Activated CD4-positive, alpha-beta T cell treated with anti-CD3 and anti-CD28 coated beads, Interleukin-2, amount 10 ng/mL, durations not matched to agents 7 days and 5 days (primary cell): ENCODE measurements at regions not wholly inside any gene's neighbourhood (a gene's known extent, or its start where the extent isn't known, plus 50 kb on each side); places are given as distances from the start of the nearest gene placed in this dataset.

Experiments
- CTCF ChIA-PET: fragments of 350-600 bp; sonication (Branson Sonifier 250); formaldehyde crosslinking; loops from one replicate; lab custom pipeline; 2021; ENCODE audit warnings: antibody characterized with exemption; lab: Charles Lee
- POLR2A ChIA-PET: fragments of 350-600 bp; sonication (Branson Sonifier 250); formaldehyde crosslinking; loops from one replicate; lab custom pipeline; 2021; ENCODE audit warnings: antibody characterized with exemption; lab: Charles Lee
- DNase-seq: peaks from one replicate; pipeline ENCODE4 v3.0.0-alpha.2; 2020
- H3K27ac Mint-ChIP-seq: one replicate; pipeline ENCODE4 v1.8.0; 2021; ENCODE audit warnings: mild to moderate bottlenecking, moderate library complexity, mixed read lengths
- H3K27me3 Mint-ChIP-seq: one replicate; pipeline ENCODE4 v1.8.0; 2021; ENCODE audit warnings: mixed read lengths
- H3K36me3 Mint-ChIP-seq: one replicate; pipeline ENCODE4 v1.8.0; 2021; ENCODE audit warnings: low read depth, mixed read lengths
- H3K4me1 Mint-ChIP-seq: one replicate; pipeline ENCODE4 v1.8.0; 2021; ENCODE audit warnings: mixed read lengths
- H3K4me3 Mint-ChIP-seq: one replicate; pipeline ENCODE4 v1.8.0; 2021; ENCODE audit warnings: mild to moderate bottlenecking, moderate library complexity, mixed read lengths
- H3K9me3 Mint-ChIP-seq: one replicate; pipeline ENCODE4 v1.8.0; 2021; ENCODE audit warnings: mixed read lengths

DNA sequence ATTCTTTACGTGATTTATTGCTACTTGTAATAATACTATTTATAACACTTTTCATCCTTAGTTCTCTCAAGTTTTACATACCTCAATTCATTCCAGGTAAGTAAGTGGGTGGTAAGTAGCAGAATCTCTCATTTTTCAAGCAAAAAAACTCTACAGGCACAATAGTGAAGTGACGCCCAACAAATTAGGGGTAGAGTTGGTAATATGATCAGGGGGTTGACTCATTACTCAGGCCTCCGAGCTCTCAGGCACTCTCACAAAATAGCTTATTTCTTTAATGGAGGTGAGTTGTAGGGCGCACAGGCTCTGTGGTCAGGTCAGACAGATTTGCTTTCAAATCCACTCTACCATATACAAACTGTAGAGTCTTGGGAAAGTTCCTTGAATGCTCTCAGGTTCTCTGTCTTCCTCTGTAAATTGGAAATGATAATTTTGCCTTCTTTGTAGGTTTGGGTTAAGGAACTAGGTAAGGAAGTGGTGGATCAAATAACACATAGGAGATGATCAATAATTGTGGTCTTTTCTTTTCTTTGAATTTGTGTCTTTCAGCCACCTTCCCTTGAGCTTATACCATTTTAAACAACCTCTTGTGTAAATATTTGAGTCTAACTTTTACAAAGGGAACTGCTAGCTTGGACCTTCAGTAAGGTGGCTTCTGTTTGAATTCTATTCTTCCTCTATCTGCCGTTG, 134.9 kb upstream of the LEF1 start:
- H3K36me3 Mint-ChIP-seq = peaks cover 4% of the 10 kb centered on the region
- CTCF ChIA-PET = no interaction called here
- H3K27me3 Mint-ChIP-seq = peaks cover 3% of the 10 kb centered on the region
- POLR2A ChIA-PET = no interaction called here
- no peak overlapping the region for H3K27ac Mint-ChIP-seq
- peaks cover 5% of the 10 kb centered on the region for H3K9me3 Mint-ChIP-seq
- H3K4me1 Mint-ChIP-seq = peaks cover 20% of the 10 kb centered on the region
- no peak for DNase-seq
- no peak overlapping the region for H3K4me3 Mint-ChIP-seq

DNA sequence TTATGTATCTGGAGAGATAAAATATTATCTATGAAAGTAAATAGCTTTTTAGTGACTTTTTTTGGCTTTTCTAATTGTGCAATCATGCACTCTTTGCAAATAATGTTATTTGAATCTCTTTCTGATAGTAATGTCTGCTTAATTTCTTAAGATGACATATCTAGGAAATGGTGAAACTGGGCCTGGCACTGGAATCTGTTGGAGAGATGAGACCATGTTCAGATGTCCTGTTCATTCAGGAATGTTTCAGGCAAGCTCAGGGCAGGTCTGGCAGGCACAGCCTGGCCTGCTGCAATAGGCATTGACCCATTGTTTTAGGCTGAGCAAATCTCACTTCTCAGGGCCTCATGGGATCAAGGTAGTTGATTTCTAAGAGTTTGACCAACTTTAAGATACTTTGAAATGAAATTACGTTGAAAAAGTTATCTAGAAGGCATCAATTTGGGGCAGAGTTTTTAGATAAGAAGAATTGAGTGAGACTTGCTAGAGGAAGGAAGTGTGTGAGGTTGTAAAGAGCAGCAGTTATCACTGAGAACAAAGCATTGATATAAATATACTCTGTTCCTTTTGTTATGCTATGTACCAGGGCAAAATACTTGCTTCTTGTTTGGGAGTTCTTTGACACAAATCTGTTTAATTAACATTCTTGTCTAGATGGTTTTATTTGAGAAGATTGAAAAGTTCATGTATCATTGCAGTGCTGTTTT, 133.0 kb upstream of the LEF1 start:
- H3K4me3 Mint-ChIP-seq = no peak overlapping the region
- H3K36me3 Mint-ChIP-seq = peaks cover 4% of the 10 kb centered on the region
- peaks cover 2% of the 10 kb centered on the region for H3K27me3 Mint-ChIP-seq
- ChIA-PET CTCF (interaction anchor here (0.9 kb wide), 1 partner anchor 41 kb away, joined by 3 read pairs; no protein-coding TSS in a partner anchor), POLR2A (no interaction called here)
- DNase-seq = no peak
- H3K27ac Mint-ChIP-seq = no peak overlapping the region
- peaks cover 12% of the 10 kb centered on the region for H3K4me1 Mint-ChIP-seq
- H3K9me3 Mint-ChIP-seq = peaks cover 5% of the 10 kb centered on the region

GRCh38 chr4:108297605-108298004, 128.9 kb upstream of the LEF1 start:
- no peak overlapping the region for H3K4me3 Mint-ChIP-seq
- peaks cover 8% of the 10 kb centered on the region for H3K4me1 Mint-ChIP-seq
- H3K36me3 Mint-ChIP-seq = peaks cover 4% of the 10 kb centered on the region
- peaks cover 2% of the 10 kb centered on the region for H3K27me3 Mint-ChIP-seq
- H3K9me3 Mint-ChIP-seq = peaks cover 7% of the 10 kb centered on the region
- ChIA-PET CTCF (no interaction called here), POLR2A (no interaction called here)
- no peak for DNase-seq
- H3K27ac Mint-ChIP-seq = no peak overlapping the region

DNA sequence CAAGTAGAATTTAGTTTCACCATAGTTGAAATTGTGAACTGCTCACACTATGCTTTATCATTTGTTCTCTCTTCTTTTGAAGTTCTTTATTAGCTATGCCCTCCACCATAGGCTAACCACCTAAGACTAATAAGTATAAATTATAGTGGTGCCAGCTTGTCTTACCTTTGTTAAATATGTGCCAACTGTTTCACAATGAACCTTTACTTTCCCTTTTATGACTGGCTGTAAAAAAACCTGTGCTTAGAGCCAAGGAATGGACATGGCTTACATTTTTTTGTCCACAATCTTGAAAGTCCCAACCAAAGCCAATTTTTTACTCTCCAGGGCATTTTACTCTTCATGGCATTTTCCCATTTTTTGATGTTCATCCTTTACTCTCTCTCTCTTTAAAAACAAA, 123.5 kb upstream of the LEF1 start:
- Mint-ChIP-seq H3K9me3 (peaks cover 2% of the 10 kb centered on the region), H3K27ac (no peak overlapping the region), H3K4me3 (no peak overlapping the region), H3K4me1 (peaks cover 20% of the 10 kb centered on the region), H3K27me3 (no peaks in the 10 kb centered on the region), H3K36me3 (no peaks in the 10 kb centered on the region)
- ChIA-PET POLR2A (no interaction called here), CTCF (no interaction called here)
- no peak for DNase-seq

DNA sequence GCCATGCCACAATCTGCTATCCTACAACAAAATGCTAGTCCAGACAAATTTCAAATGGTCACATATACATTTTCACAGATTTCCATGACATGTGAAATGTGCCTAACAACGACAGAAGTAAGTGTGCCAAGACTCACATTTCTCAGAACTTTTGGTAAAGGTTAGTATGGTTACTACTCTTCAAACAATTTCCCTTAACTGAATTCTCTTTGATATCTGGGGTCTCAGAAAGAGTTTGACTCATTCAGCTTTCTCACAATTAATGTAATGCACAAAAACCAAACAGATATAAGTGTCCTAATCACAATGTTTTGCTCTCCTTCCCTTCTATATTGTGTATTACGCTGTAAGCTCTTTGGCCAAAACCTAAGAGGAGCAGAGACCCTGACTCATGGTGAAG, 122.4 kb upstream of the LEF1 start:
- Mint-ChIP-seq H3K36me3 (no peaks in the 10 kb centered on the region), H3K4me3 (no peak overlapping the region), H3K27me3 (no peaks in the 10 kb centered on the region), H3K4me1 (peaks cover 20% of the 10 kb centered on the region), H3K27ac (no peak overlapping the region), H3K9me3 (peaks cover 2% of the 10 kb centered on the region)
- CTCF ChIA-PET = interaction anchor here (1.0 kb wide), 1 partner anchor 13 kb away, joined by 4 read pairs; no protein-coding TSS in a partner anchor
- POLR2A ChIA-PET = no interaction called here
- DNase-seq = no peak

DNA sequence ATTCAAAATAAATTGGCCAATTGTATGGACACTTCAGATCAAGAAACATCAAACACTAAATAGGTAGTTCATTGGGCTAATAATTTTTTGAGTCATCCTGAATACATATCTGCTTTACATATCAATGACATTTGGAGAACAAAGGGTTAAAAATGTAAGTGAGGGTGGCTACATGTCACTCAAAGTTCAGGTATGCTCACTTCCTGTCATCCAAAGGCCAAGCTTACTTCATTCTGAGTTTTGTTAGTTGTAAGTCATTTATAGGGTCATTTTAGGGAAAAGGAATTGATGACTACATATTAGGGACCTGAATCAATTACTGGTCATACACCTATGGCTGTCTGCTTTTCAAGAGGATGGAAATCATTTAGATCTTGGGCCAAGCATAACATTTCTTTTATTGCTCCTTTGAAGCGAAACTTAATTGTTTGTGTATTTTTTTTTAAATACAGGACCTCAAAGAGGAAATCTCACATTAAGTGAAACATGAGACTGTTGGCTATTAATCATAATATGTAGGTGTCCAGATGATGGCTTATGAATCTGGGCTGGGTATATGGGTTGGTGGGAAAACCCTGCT, 119.2 kb upstream of the LEF1 start:
- no peak overlapping the region for H3K27ac Mint-ChIP-seq
- peaks cover 22% of the 10 kb centered on the region for H3K4me1 Mint-ChIP-seq
- CTCF ChIA-PET = interaction anchor here (0.6 kb wide), 1 partner anchor 156 kb away, joined by 4 read pairs; no protein-coding TSS in a partner anchor
- POLR2A ChIA-PET = no interaction called here
- no peaks in the 10 kb centered on the region for H3K9me3 Mint-ChIP-seq
- DNase-seq = no peak
- no peak overlapping the region for H3K4me3 Mint-ChIP-seq
- H3K27me3 Mint-ChIP-seq = no peaks in the 10 kb centered on the region
- H3K36me3 Mint-ChIP-seq = no peaks in the 10 kb centered on the region

DNA sequence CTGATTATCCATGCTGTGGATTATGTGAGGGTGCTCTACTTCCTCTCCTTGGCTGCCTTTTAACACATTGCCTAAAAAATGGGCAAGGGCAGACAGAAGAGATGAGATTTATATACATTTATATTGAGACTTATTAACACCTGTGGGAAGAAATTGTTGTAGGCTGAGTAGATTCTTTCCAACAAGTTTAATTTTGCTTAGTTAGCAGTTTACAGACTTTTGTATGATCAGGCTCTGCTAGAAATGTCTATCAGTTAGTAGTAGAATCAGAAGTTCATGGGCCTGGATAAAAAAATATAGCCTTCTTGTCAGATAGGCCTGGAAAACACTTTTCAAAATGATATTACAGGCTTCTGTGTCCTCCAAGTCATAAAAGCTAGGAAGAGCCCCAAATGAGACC, 111.3 kb upstream of the LEF1 start:
- peaks cover 7% of the 10 kb centered on the region for H3K36me3 Mint-ChIP-seq
- ChIA-PET CTCF (no interaction called here), POLR2A (no interaction called here)
- no peak for DNase-seq
- H3K9me3 Mint-ChIP-seq = peaks cover 3% of the 10 kb centered on the region
- no peak overlapping the region for H3K27ac Mint-ChIP-seq
- peaks cover 4% of the 10 kb centered on the region for H3K4me1 Mint-ChIP-seq
- no peak overlapping the region for H3K4me3 Mint-ChIP-seq
- no peaks in the 10 kb centered on the region for H3K27me3 Mint-ChIP-seq

GRCh38 chr4:108276690-108277089, 108.0 kb upstream of the LEF1 start:
- DNase-seq = no peak
- CTCF ChIA-PET = interaction anchor here (0.6 to 1.5 kb wide), 4 partner anchors 10 to 237 kb away, joined by 3 to 5 read pairs (median 3); no protein-coding TSS in a partner anchor
- H3K9me3 Mint-ChIP-seq = peaks cover 3% of the 10 kb centered on the region
- H3K36me3 Mint-ChIP-seq = peaks cover 6% of the 10 kb centered on the region
- no peak overlapping the region for H3K4me3 Mint-ChIP-seq
- POLR2A ChIA-PET = no interaction called here
- no peak overlapping the region for H3K27ac Mint-ChIP-seq
- no peaks in the 10 kb centered on the region for H3K27me3 Mint-ChIP-seq
- H3K4me1 Mint-ChIP-seq = peaks cover 5% of the 10 kb centered on the region

- DNase-seq = no peak
- H3K36me3 Mint-ChIP-seq = peaks cover under 1% of the 10 kb centered on the region
- ChIA-PET CTCF (interaction anchor here (0.5 kb wide), 1 partner anchor 70 kb away, joined by 4 read pairs; no protein-coding TSS in a partner anchor), POLR2A (no interaction called here)
- H3K27ac Mint-ChIP-seq = no peak overlapping the region
- H3K27me3 Mint-ChIP-seq = no peaks in the 10 kb centered on the region
- no peak overlapping the region for H3K4me3 Mint-ChIP-seq
- peaks cover 10% of the 10 kb centered on the region for H3K4me1 Mint-ChIP-seq
- H3K9me3 Mint-ChIP-seq = peaks cover 8% of the 10 kb centered on the region
These were observed 104.3 kb upstream of the LEF1 start for GRCh38 chr4:108272986-108273385.

DNA sequence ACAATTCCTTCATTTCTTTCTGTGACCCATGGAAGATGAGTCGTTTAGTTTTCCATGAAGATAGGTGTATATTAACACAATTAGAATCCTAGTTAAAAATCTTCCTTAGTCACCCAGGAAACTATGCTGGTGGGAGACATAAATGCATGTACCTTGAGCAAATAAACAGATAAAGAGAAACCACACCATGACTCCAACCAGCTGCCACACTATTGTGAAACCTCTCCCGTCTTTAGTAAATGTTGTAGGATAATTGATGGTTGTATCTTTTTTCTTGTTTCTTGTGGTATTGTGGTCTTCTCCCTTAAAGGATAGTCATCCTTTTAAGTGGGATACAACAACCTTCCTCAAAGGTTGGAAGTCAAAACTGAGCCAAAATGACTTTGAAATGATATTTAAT, 103.8 kb upstream of the LEF1 start:
- POLR2A ChIA-PET = no interaction called here

GRCh38 chr4:108272046-108272445, 103.3 kb upstream of the LEF1 start:
- POLR2A ChIA-PET = no interaction called here
- DNase-seq = no peak
- H3K4me1 Mint-ChIP-seq = peaks cover 10% of the 10 kb centered on the region
- H3K4me3 Mint-ChIP-seq = no peak overlapping the region
- H3K27me3 Mint-ChIP-seq = no peaks in the 10 kb centered on the region
- CTCF ChIA-PET = no interaction called here
- H3K36me3 Mint-ChIP-seq = peaks cover 2% of the 10 kb centered on the region
- peaks cover 8% of the 10 kb centered on the region for H3K9me3 Mint-ChIP-seq
- H3K27ac Mint-ChIP-seq = no peak overlapping the region

More for the DNA sequence above, 103.8 kb upstream of the LEF1 start:
- no peaks in the 10 kb centered on the region for H3K27me3 Mint-ChIP-seq
- peaks cover 10% of the 10 kb centered on the region for H3K4me1 Mint-ChIP-seq
- CTCF ChIA-PET = interaction anchor here (0.5 kb wide), 1 partner anchor 69 kb away, joined by 4 read pairs; no protein-coding TSS in a partner anchor
- no peak overlapping the region for H3K27ac Mint-ChIP-seq
- H3K36me3 Mint-ChIP-seq = peaks cover 2% of the 10 kb centered on the region
- H3K9me3 Mint-ChIP-seq = peaks cover 8% of the 10 kb centered on the region
- DNase-seq = no peak
- no peak overlapping the region for H3K4me3 Mint-ChIP-seq

- no peak for DNase-seq
- Mint-ChIP-seq H3K27ac (no peak overlapping the region), H3K27me3 (no peaks in the 10 kb centered on the region), H3K4me3 (no peak overlapping the region), H3K9me3 (peaks cover 8% of the 10 kb centered on the region), H3K4me1 (peaks cover 10% of the 10 kb centered on the region), H3K36me3 (peaks cover 2% of the 10 kb centered on the region)
- ChIA-PET POLR2A (no interaction called here), CTCF (no interaction called here)
These were observed 102.0 kb upstream of the LEF1 start for GRCh38 chr4:108270466-108271450.
